Spleen (tissue), 11 donors: ENCODE measurements at regions not wholly inside any gene's neighbourhood (a gene's known extent, or its start where the extent isn't known, plus 50 kb on each side); places are given as distances from the start of the nearest gene placed in this dataset.

Source experiments
- DNase-seq: peaks from one replicate; pipeline ENCODE4 v3.0.0-alpha.2; 2020
- H3K27ac ChIP-seq, 8 donors: fragments of 200-600 bp; sonication (generic) in 7 of 8; 1 replicate in 4 of 8; 2 replicates in 4 of 8; pipeline versions ENCODE4 v1.5.0 to v1.8.0; 2016 to 2021; ENCODE audit warnings: inconsistent platforms in 4 of 8, mild to moderate bottlenecking in 4 of 8, moderate library complexity in 1 of 8
- H3K27me3 ChIP-seq, 7 donors: fragments of 200-600 bp; sonication (generic) in 6 of 7; replicated peaks in 1 of 7; 1 replicate in 4 of 7; 2 replicates in 3 of 7; pipeline versions ENCODE4 v1.5.0 to v1.8.0; 2016 to 2021; ENCODE audit warnings: inconsistent platforms in 3 of 7, mild to moderate bottlenecking in 1 of 7
- H3K36me3 ChIP-seq, 6 donors: fragments of 200-600 bp; sonication (generic) in 5 of 6; 1 replicate in 4 of 6; 2 replicates in 2 of 6; pipeline versions ENCODE4 v1.5.0 to v1.8.0; 2016 to 2021; ENCODE audit warnings: inconsistent platforms in 2 of 6
- H3K4me1 ChIP-seq, 6 donors: fragments of 200-600 bp; sonication (generic) in 5 of 6; 1 replicate in 3 of 6; 2 replicates in 3 of 6; pipeline versions ENCODE4 v1.5.0 to v1.8.0; 2016 to 2021; ENCODE audit warnings: inconsistent platforms in 3 of 6
- H3K4me3 ChIP-seq, 8 donors: fragments of 200-600 bp; sonication (generic) in 7 of 8; 1 replicate in 4 of 8; 2 replicates in 4 of 8; pipeline versions ENCODE4 v1.5.0 to v1.8.0; 2016 to 2021; ENCODE audit warnings: inconsistent platforms in 4 of 8, mild to moderate bottlenecking in 4 of 8, moderate library complexity in 2 of 8
- H3K9me3 ChIP-seq, 8 donors: fragments of 200-600 bp; sonication (generic) in 7 of 8; 1 replicate in 4 of 8; 2 replicates in 4 of 8; pipeline versions ENCODE4 v1.5.0 to v1.8.0; 2016 to 2021; ENCODE audit warnings: inconsistent platforms in 4 of 8
- CTCF ChIP-seq, 11 experiments: fragments of 200-600 bp in 7 of 11; fragments of 450-650 bp in 4 of 11; sonication (generic) in 4 of 11; IDR thresholded peaks in 8 of 11; conservative IDR thresholded peaks in 3 of 11; 1 replicate in 7 of 11; 2 replicates in 4 of 11; pipeline versions ENCODE4 v1.4.0 to v1.8.0; 2016 to 2021; ENCODE audit warnings: antibody characterized with exemption in 11 of 11, inconsistent platforms in 4 of 11, mild to moderate bottlenecking in 1 of 11
- POLR2A ChIP-seq, 3 donors: fragments of 450-650 bp; IDR thresholded peaks; one replicate each; pipeline ENCODE4 v1.5.1; 2017; ENCODE audit warnings: antibody characterized with exemption in 3 of 3, mild to moderate bottlenecking in 1 of 3
- POLR2AphosphoS5 ChIP-seq, 3 donors: sonication (generic); formaldehyde crosslinking; IDR thresholded peaks; one replicate each; pipeline ENCODE4 v1.5.1; 2017; ENCODE audit warnings: antibody characterized with exemption in 3 of 3
- WGBS, 5 donors: extraction: QIAGEN DNeasy Blood & Tissue Kit in 3 of 5; methylation state at CpG; one replicate each; pipeline versions ENCODE4 v1.1.5 to v1.1.7; 2013 to 2018; 5-methylcytosine and 5-hydroxymethylcytosine counted together
- intact Hi-C: fragments of 100-400 bp; cut with DNase I; formaldehyde crosslinking; loops from one replicate; pipeline ENCODE4 v1.15.0; 2023; ENCODE audit warnings: low total_unique reads
- donor health status: healthy with polysubstance abuse.
- donor health status: DM: no; HTN: no; CAD: no; lungs with moderate emphysema.
- donor health status: DM: no; HTN: no; CAD: no.
- donor health status: Bipolar disorder and iron deficiency.
- donor health status: healthy.
- donor health status: DM: no; HTN: no; CAD: no.
- donor health status: DM: yes; HTN: yes; CAD: no.

DNA sequence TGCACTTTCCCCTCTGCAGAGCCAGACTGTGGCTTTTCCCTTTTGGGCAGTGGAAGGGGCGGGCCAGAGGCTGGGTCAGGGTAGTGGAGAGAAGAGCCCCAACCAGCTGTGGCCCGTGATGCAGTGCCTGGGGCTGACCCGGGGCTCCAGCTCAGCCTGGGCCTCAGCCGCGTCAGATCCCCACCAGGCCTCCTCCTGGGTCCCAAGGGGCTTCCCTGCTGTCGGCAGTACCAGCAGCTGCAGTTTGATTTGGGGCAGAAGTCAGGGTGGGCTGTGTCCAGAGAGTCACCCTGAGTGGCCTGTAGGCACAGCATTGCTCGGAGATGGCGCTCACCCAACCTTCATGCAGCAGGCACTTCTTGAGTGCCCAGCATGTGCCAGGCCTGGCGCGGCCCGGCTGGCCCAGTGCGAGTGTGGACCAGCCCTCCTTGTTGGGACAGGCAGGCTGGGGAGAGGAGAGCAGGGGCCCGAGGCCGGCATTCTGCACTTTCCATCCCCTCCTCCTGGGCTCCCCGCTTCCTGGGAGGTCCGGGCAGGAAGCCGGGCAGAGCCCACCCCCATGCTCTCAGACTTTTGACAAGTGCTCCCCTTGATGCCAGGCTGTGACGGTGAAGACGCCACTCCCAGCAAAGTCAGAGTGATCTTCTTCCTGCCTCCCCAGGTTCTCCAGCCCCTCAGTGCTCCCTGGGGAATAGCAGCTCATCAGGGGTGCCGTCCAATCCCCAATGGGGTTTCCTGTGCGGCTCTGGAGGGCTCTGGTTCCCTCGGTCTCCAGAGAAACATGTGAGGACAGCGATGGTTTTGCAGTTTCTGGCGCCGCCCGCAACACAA is 88.3 kb upstream of the COL5A1 start:
- Histone ChIP-seq H3K4me1 (peaks cover 0 to 13% (median 6%) of the 10 kb centered on the region in 6 donors), H3K27ac (no peak overlapping the region), H3K9me3 (no peaks in the 10 kb centered on the region), H3K27me3 (peaks cover 0 to 55% (median 6%) of the 10 kb centered on the region in 7 donors), H3K4me3 (no peak overlapping the region), H3K36me3 (no peaks in the 10 kb centered on the region)
- intact Hi-C loops = no loop called here
- peak; percentile 49 for DNase-seq
- TF ChIP-seq POLR2A (IDR thresholded peaks at IDR 0.05) (no peak), POLR2AphosphoS5 (IDR thresholded peaks at IDR 0.05) (no peak), CTCF (IDR thresholded peaks at IDR 0.05 in 8 of 11, conservative IDR thresholded peaks at IDR 0.05 in 3 of 11) (no peak)
- 76 to 84% (median 82%) methylated on average over 16 to 26 of the region's 26 CpGs for WGBS, 5 donors

GRCh38 chr9:134553996-134554372 is 87.6 kb upstream of the COL5A1 start:
- no peaks in the 10 kb centered on the region for H3K36me3 ChIP-seq
- intact Hi-C loops = no loop called here
- WGBS, 5 donors = 88 to 91% (median 89%) methylated on average over 8 to 10 of the region's 10 CpGs
- TF ChIP-seq POLR2AphosphoS5 (IDR thresholded peaks at IDR 0.05) = no peak
- no peak for TF ChIP-seq POLR2A (IDR thresholded peaks at IDR 0.05)
- no peak for TF ChIP-seq CTCF (IDR thresholded peaks at IDR 0.05 in 8 of 11, conservative IDR thresholded peaks at IDR 0.05 in 3 of 11)
- H3K4me1 ChIP-seq = peaks cover 0 to 13% (median 6%) of the 10 kb centered on the region in 6 donors
- peaks cover 0 to 58% (median 6%) of the 10 kb centered on the region in 7 donors for H3K27me3 ChIP-seq
- H3K4me3 ChIP-seq = no peak overlapping the region
- no peak for DNase-seq
- no peak overlapping the region for H3K27ac ChIP-seq
- H3K9me3 ChIP-seq = no peaks in the 10 kb centered on the region

DNA sequence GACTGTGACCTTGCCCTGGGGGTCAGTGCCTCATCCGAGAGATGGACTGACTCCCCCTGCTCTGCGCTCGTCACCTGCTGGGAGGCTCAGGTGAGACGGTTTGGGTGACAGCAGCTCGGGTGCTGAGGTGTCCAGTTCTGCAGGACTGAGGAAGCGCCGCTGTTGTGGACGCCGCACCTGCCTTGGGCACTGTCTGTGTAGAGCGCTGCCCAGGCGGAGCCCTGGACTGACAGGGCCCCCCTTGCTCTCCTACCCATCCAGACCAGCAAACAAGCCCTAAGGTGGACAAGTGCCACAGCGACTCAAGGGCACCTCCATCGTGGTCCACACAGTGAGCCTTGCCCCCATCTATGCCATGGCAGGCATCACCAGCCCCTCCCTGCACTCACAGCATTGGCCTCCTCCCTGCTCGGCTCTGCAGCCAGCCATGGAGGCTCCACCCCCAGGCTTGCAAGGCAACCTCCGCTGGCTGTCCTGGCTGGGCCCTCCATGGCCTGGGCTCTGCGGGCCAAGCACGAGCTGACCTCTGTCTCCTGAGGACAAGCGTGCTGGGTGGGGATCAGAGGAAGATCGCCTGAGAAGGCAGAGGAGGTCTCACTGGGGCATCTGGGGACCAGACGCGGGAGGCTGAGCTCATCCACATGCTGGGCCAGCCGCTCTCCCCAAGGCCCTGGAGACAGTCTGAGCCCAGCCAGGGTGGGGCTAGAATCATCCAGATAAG is 87.1 kb upstream of the COL5A1 start:
- whole genome bisulfite sequencing, 5 donors = 84 to 90% (median 87%) methylated on average over 14 to 22 of the region's 22 CpGs
- Histone ChIP-seq H3K9me3 (no peaks in the 10 kb centered on the region), H3K4me1 (peaks cover 0 to 13% (median 6%) of the 10 kb centered on the region in 6 donors), H3K27me3 (peaks cover 0 to 58% (median 6%) of the 10 kb centered on the region in 7 donors), H3K4me3 (no peak overlapping the region), H3K27ac (no peak overlapping the region), H3K36me3 (no peaks in the 10 kb centered on the region)
- intact Hi-C loops = no loop called here
- peak; percentile 67 for DNase-seq
- no peak for TF ChIP-seq POLR2AphosphoS5 (IDR thresholded peaks at IDR 0.05)
- TF ChIP-seq POLR2A (IDR thresholded peaks at IDR 0.05) = no peak
- TF ChIP-seq CTCF (IDR thresholded peaks at IDR 0.05 in 8 of 11, conservative IDR thresholded peaks at IDR 0.05 in 3 of 11) = no peak

GRCh38 chr9:134555094-134555650 is 86.4 kb upstream of the COL5A1 start:
- DNase-seq = no peak
- Histone ChIP-seq H3K36me3 (no peaks in the 10 kb centered on the region), H3K9me3 (no peaks in the 10 kb centered on the region), H3K27me3 (peaks cover 0 to 58% (median 6%) of the 10 kb centered on the region in 7 donors), H3K4me3 (no peak overlapping the region), H3K4me1 (peaks cover 0 to 13% (median 7%) of the 10 kb centered on the region in 6 donors), H3K27ac (no peak overlapping the region)
- TF ChIP-seq CTCF (IDR thresholded peaks at IDR 0.05 in 8 of 11, conservative IDR thresholded peaks at IDR 0.05 in 3 of 11) = no peak
- no peak for TF ChIP-seq POLR2AphosphoS5 (IDR thresholded peaks at IDR 0.05)
- TF ChIP-seq POLR2A (IDR thresholded peaks at IDR 0.05) = no peak
- intact Hi-C loops = no loop called here
- WGBS, 5 donors = 81 to 90% (median 89%) methylated on average over 8 to 9 of the region's 9 CpGs
